Spleen (tissue), 7 donors: ENCODE measurements at regions not wholly inside any gene's neighbourhood (a gene's known extent, or its start where the extent isn't known, plus 50 kb on each side); places are given as distances from the start of the nearest gene placed in this dataset.

Source experiments
- POLR2A ChIP-seq, 3 donors: fragments of 450-650 bp; IDR thresholded peaks; one replicate each; pipeline ENCODE4 v1.5.1; 2017; ENCODE audit warnings: antibody characterized with exemption in 3 of 3, mild to moderate bottlenecking in 1 of 3
- TF ChIP-seq, protein P1 (sequence below), 11 experiments: fragments of 200-600 bp in 7 of 11; fragments of 450-650 bp in 4 of 11; sonication (generic) in 4 of 11; IDR thresholded peaks in 8 of 11; conservative IDR thresholded peaks in 3 of 11; 1 replicate in 7 of 11; 2 replicates in 4 of 11; pipeline versions ENCODE4 v1.4.0 to v1.8.0; 2016 to 2021; ENCODE audit warnings: antibody characterized with exemption in 11 of 11, inconsistent platforms in 4 of 11, mild to moderate bottlenecking in 1 of 11
- donor health status: DM: no; HTN: no; CAD: no; lungs with moderate emphysema.
- donor health status: DM: no; HTN: no; CAD: no.
- donor health status: DM: no; HTN: no; CAD: no.

GRCh38 chr21:14762327-14762726 lies 216.2 kb upstream of the SAMSN1 start:
- no peak for TF ChIP-seq POLR2A (IDR thresholded peaks at IDR 0.05)
- TF ChIP-seq, protein P1, sequence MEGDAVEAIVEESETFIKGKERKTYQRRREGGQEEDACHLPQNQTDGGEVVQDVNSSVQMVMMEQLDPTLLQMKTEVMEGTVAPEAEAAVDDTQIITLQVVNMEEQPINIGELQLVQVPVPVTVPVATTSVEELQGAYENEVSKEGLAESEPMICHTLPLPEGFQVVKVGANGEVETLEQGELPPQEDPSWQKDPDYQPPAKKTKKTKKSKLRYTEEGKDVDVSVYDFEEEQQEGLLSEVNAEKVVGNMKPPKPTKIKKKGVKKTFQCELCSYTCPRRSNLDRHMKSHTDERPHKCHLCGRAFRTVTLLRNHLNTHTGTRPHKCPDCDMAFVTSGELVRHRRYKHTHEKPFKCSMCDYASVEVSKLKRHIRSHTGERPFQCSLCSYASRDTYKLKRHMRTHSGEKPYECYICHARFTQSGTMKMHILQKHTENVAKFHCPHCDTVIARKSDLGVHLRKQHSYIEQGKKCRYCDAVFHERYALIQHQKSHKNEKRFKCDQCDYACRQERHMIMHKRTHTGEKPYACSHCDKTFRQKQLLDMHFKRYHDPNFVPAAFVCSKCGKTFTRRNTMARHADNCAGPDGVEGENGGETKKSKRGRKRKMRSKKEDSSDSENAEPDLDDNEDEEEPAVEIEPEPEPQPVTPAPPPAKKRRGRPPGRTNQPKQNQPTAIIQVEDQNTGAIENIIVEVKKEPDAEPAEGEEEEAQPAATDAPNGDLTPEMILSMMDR (IDR thresholded peaks at IDR 0.05 in 8 of 11, conservative IDR thresholded peaks at IDR 0.05 in 3 of 11): no peak
